G401.6 (cell line): ENCODE measurements at regions not wholly inside any gene's neighbourhood (a gene's known extent, or its start where the extent isn't known, plus 50 kb on each side); places are given as distances from the start of the nearest gene placed in this dataset.

Experiments used
- FAIRE-seq: peaks from 2 replicates; lab custom pipeline; 2012; peaks lifted over from hg19 to GRCh38; lab: Jason Lieb, UNC

GRCh38 chr17:68812876-68813584 is 142.2 kb downstream of the ABCA8 start:
- FAIRE-seq = no peak

GRCh38 chr17:68809148-68809547 is 146.0 kb downstream of the ABCA8 start:
- FAIRE-seq = no peak

- FAIRE-seq = no peak
Observed at GRCh38 chr17:68807998-68808772, 147.0 kb downstream of the ABCA8 start.

- FAIRE-seq = no peak
Observed at GRCh38 chr17:68805609-68806008, 149.6 kb downstream of the ABCA8 start.

GRCh38 chr17:68804777-68805520 is 150.2 kb downstream of the ABCA8 start:
- FAIRE-seq = no peak

GRCh38 chr17:68803164-68803929 is 151.8 kb downstream of the ABCA8 start:
- FAIRE-seq = no peak

- no peak for FAIRE-seq
Observed at GRCh38 chr17:68801335-68802247, 153.6 kb downstream of the ABCA8 start.

GRCh38 chr17:68800751-68801150 is 154.4 kb downstream of the ABCA8 start:
- no peak for FAIRE-seq

- FAIRE-seq = no peak
Observed at GRCh38 chr17:68794636-68795434, 160.4 kb downstream of the ABCA8 start.

GRCh38 chr17:68792873-68793272 is 162.3 kb downstream of the ABCA8 start:
- FAIRE-seq = no peak

- FAIRE-seq = no peak
Observed at GRCh38 chr17:68792042-68792685, 163.0 kb downstream of the ABCA8 start.

GRCh38 chr17:68790931-68791330 is 164.3 kb downstream of the ABCA8 start:
- no peak for FAIRE-seq

GRCh38 chr17:68790492-68790891 is 164.7 kb downstream of the ABCA8 start:
- no peak for FAIRE-seq

- FAIRE-seq = no peak
Observed at GRCh38 chr17:68789203-68789962, 165.8 kb downstream of the ABCA8 start.

GRCh38 chr17:68785565-68786486 is 169.4 kb downstream of the ABCA8 start:
- no peak for FAIRE-seq

- no peak for FAIRE-seq
Observed at GRCh38 chr17:68784431-68784830, 170.8 kb downstream of the ABCA8 start.

- FAIRE-seq = no peak
Observed at GRCh38 chr17:68783861-68784260, 171.3 kb downstream of the ABCA8 start.

- FAIRE-seq = no peak
Observed at GRCh38 chr17:68782789-68783188, 172.4 kb downstream of the ABCA8 start.
